PC-9 (cell line): ENCODE measurements at regions not wholly inside any gene's neighbourhood (a gene's known extent, or its start where the extent isn't known, plus 50 kb on each side); places are given as distances from the start of the nearest gene placed in this dataset.

Experiments used
- BruUV-seq: library from RNA; stranded (reverse); fragments of 400-500 nt; replicated peaks from 2 replicates; lab custom pipeline; 2021; lab: Mats Ljungman, UMichigan
- CTCF ChIA-PET: fragments of 300-600 bp; sonication (Branson Sonifier 250); formaldehyde crosslinking; loops from one replicate; lab custom pipeline; 2022; ENCODE audit warnings: antibody characterized with exemption; lab: Charles Lee
- POLR2A ChIA-PET: fragments of 300-600 bp; sonication (Branson Sonifier 250); formaldehyde crosslinking; loops from one replicate; lab custom pipeline; 2022; ENCODE audit warnings: antibody characterized with exemption; ENCODE audit not compliant: unreplicated experiment; lab: Charles Lee
- DNase-seq, 2 experiments: peaks; one replicate each; pipeline versions ENCODE4 v3.0.0 to v3.0.0-alpha.2; 2015 to 2022; ENCODE audit warnings: mixed read lengths in 1 of 2
- H2AFZ ChIP-seq: fragments of 200-600 bp; sonication (generic); 2 replicates; pipeline ENCODE4 v1.8.1; 2017; ENCODE audit warnings: antibody characterized with exemption
- H3F3A ChIP-seq: fragments of 200-600 bp; sonication (generic); 2 replicates; pipeline ENCODE4 v1.8.1; 2017; ENCODE audit warnings: antibody characterized with exemption, mild to moderate bottlenecking, low read depth; ENCODE audit not compliant: insufficient read depth
- H3K27ac ChIP-seq: fragments of 200-600 bp; sonication (generic); 2 replicates; pipeline ENCODE4 v1.6.1; 2016; ENCODE audit warnings: mixed run types
- H3K27me3 ChIP-seq: fragments of 200-600 bp; sonication (generic); 2 replicates; pipeline ENCODE4 v1.6.1; 2016; ENCODE audit warnings: low read depth, mixed run types; ENCODE audit not compliant: insufficient read depth
- H3K36me3 ChIP-seq: fragments of 200-600 bp; sonication (generic); 2 replicates; pipeline ENCODE4 v1.6.1; 2016; ENCODE audit warnings: low read depth, mixed run types
- H3K4me1 ChIP-seq: fragments of 200-600 bp; sonication (generic); replicated peaks from 2 replicates; pipeline ENCODE4 v1.6.1; 2016; ENCODE audit warnings: mixed run types; ENCODE audit not compliant: insufficient read depth
- H3K4me2 ChIP-seq: fragments of 200-600 bp; sonication (generic); 2 replicates; pipeline ENCODE4 v1.6.1; 2017; ENCODE audit warnings: mixed run types
- H3K4me3 ChIP-seq: fragments of 200-600 bp; sonication (generic); 2 replicates; pipeline ENCODE4 v1.6.1; 2016; ENCODE audit warnings: mixed run types
- H3K79me2 ChIP-seq: fragments of 200-600 bp; sonication (generic); 2 replicates; pipeline ENCODE4 v1.6.1; 2017; ENCODE audit warnings: low read depth, mixed run types
- H3K9me2 ChIP-seq: fragments of 200-600 bp; sonication (generic); 2 replicates; pipeline ENCODE4 v1.8.1; 2017; ENCODE audit warnings: mild to moderate bottlenecking; ENCODE audit not compliant: insufficient read depth
- H3K9me3 ChIP-seq: fragments of 200-600 bp; sonication (generic); 2 replicates; pipeline ENCODE4 v1.8.1; 2016; ENCODE audit warnings: low read depth; ENCODE audit not compliant: insufficient read depth
- H4K20me1 ChIP-seq: fragments of 200-600 bp; sonication (generic); 2 replicates; pipeline ENCODE4 v1.8.1; 2017; ENCODE audit not compliant: insufficient read depth
- EZH2 ChIP-seq: fragments of 200-600 bp; sonication (generic); IDR thresholded peaks from 2 replicates; pipeline ENCODE4 v1.8.0; 2017; ENCODE audit warnings: antibody characterized with exemption, low read depth
- intact Hi-C: fragments of 100-400 bp; cut with micrococcal nuclease; formaldehyde crosslinking; loops from one replicate; pipeline ENCODE4 v1.10.0; 2022; ENCODE audit not compliant: unreplicated experiment
- TF ChIP-seq, protein P1 (sequence below): fragments of 200-600 bp; sonication (generic); conservative IDR thresholded peaks from 2 replicates; pipeline ENCODE4 v1.6.1; 2017; ENCODE audit warnings: mixed run types, antibody characterized with exemption, mild to moderate bottlenecking, moderate library complexity

DNA sequence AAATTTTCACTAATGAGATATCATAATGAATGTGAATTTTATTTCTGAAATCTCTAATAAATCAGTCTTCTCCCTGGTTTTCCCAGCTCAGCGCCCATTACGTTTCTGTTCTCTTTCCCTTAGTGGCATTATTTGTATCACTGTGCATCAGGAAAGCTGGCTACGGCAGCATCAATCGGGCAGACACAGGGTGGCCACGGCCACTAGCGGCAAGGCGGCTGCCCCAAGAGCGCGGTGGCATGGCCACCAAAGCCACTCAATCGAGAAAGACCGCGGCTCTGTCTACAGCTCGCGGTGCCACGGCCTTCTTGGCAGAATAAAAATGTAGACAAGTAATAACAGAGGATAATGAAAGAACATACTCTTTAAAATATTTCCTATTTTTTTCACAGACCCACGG lies 168.0 kb downstream of the RPIA start:
- BruUV-seq: no TSS peak
- H3F3A ChIP-seq: no peaks in the 10 kb centered on the region
- DNase-seq: no peak
- no peaks in the 10 kb centered on the region for H4K20me1 ChIP-seq
- no peak overlapping the region for H3K27ac ChIP-seq
- intact Hi-C loops: no loop called here
- no peaks in the 10 kb centered on the region for H3K9me2 ChIP-seq
- H3K79me2 ChIP-seq: no peaks in the 10 kb centered on the region
- H3K9me3 ChIP-seq: no peaks in the 10 kb centered on the region
- TF ChIP-seq EZH2: no peak
- TF ChIP-seq, protein P1, sequence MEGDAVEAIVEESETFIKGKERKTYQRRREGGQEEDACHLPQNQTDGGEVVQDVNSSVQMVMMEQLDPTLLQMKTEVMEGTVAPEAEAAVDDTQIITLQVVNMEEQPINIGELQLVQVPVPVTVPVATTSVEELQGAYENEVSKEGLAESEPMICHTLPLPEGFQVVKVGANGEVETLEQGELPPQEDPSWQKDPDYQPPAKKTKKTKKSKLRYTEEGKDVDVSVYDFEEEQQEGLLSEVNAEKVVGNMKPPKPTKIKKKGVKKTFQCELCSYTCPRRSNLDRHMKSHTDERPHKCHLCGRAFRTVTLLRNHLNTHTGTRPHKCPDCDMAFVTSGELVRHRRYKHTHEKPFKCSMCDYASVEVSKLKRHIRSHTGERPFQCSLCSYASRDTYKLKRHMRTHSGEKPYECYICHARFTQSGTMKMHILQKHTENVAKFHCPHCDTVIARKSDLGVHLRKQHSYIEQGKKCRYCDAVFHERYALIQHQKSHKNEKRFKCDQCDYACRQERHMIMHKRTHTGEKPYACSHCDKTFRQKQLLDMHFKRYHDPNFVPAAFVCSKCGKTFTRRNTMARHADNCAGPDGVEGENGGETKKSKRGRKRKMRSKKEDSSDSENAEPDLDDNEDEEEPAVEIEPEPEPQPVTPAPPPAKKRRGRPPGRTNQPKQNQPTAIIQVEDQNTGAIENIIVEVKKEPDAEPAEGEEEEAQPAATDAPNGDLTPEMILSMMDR: no peak
- ChIA-PET POLR2A (no interaction called here), CTCF (interaction anchor here (0.7 kb wide), 1 partner anchor 78 kb away, joined by 3 read pairs; no protein-coding TSS in a partner anchor)
- H2AFZ ChIP-seq: no peak overlapping the region
- no peaks in the 10 kb centered on the region for H3K4me1 ChIP-seq
- H3K4me3 ChIP-seq: no peak overlapping the region
- H3K27me3 ChIP-seq: peaks cover 10% of the 10 kb centered on the region; the same call in 1 of the 2 replicates
- no peak overlapping the region for H3K4me2 ChIP-seq
- no peaks in the 10 kb centered on the region for H3K36me3 ChIP-seq

DNA sequence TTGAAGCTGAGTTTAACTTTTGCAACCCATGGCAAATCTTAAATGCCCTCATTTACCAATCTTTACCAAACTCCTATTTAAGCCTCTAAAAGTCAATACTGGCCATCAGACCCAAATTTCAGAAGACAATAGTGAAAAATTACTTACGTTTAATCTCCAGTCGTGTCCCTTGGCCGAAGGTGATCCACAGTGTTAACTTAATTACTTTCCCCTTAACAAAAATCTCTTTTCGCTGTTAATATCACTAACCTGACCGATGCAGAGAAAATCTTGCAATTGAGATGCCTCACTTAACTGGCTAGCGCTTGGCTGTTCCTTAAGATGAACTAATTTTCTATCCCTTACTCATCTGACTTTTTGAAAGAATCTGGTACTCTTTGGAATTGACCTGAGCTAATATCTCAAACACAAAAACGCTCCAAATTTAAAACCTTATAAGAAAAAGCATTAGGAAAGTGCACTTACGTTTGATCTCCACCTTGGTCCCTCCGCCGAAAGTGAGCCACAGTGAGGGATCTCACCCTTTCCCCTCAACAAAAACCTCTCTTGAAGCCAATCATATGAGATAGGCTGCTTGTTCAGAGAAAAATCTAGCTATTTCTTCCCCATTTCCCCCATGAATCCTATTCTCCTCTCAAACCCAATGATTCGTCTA lies 169.1 kb downstream of the RPIA start:
- Histone ChIP-seq H4K20me1 (no peaks in the 10 kb centered on the region), H3K4me3 (no peak overlapping the region), H3K9me3 (no peaks in the 10 kb centered on the region), H3K79me2 (no peaks in the 10 kb centered on the region), H3K9me2 (no peaks in the 10 kb centered on the region), H3K4me1 (no peaks in the 10 kb centered on the region), H3K27me3 (peaks cover 10% of the 10 kb centered on the region; the same call in 1 of the 2 replicates), H2AFZ (no peak overlapping the region), H3K36me3 (no peaks in the 10 kb centered on the region), H3F3A (no peaks in the 10 kb centered on the region), H3K4me2 (no peak overlapping the region), H3K27ac (no peak overlapping the region)
- no peak for DNase-seq
- intact Hi-C loops: no loop called here
- POLR2A ChIA-PET: no interaction called here
- CTCF ChIA-PET: interaction anchor here (0.6 kb wide), 1 partner anchor 193 kb away, joined by 3 read pairs; no protein-coding TSS in a partner anchor
- TF ChIP-seq, protein P1: no peak
- TF ChIP-seq EZH2: no peak
- no TSS peak for BruUV-seq

GRCh38 chr2:88865801-88866371 lies 174.4 kb downstream of the RPIA start:
- ChIA-PET CTCF (no interaction called here), POLR2A (no interaction called here)
- H3F3A ChIP-seq: no peaks in the 10 kb centered on the region
- no peak overlapping the region for H2AFZ ChIP-seq
- no TSS peak for BruUV-seq
- H3K9me3 ChIP-seq: no peaks in the 10 kb centered on the region
- no peak for TF ChIP-seq EZH2
- TF ChIP-seq, protein P1: no peak
- no peak overlapping the region for H3K4me3 ChIP-seq
- no peak for DNase-seq
- H3K9me2 ChIP-seq: no peaks in the 10 kb centered on the region
- no peaks in the 10 kb centered on the region for H3K4me1 ChIP-seq
- peaks cover 33% of the 10 kb centered on the region for H3K27me3 ChIP-seq
- no peak overlapping the region for H3K4me2 ChIP-seq
- H3K27ac ChIP-seq: no peak overlapping the region
- intact Hi-C loops: no loop called here
- H3K79me2 ChIP-seq: no peaks in the 10 kb centered on the region
- H4K20me1 ChIP-seq: no peaks in the 10 kb centered on the region
- H3K36me3 ChIP-seq: no peaks in the 10 kb centered on the region
